Rectal smooth muscle tissue (tissue), 1 donor: ENCODE measurements at regions not wholly inside any gene's neighbourhood (a gene's known extent, or its start where the extent isn't known, plus 50 kb on each side); places are given as distances from the start of the nearest gene placed in this dataset.
"Not testable (repeated sequence)": the region's sequence is repeated elsewhere in the genome, so short reads cannot be mapped to it uniquely, and the experiment has no call there.

Source experiments
- H3K27ac ChIP-seq: one replicate; pipeline ENCODE4 v1.7.0; 2013; ENCODE audit warnings: low read depth, low read length, inconsistent platforms
- H3K27me3 ChIP-seq: one replicate; pipeline ENCODE4 v1.7.0; 2013; ENCODE audit warnings: low read length; ENCODE audit not compliant: control insufficient read depth, insufficient read depth
- H3K36me3 ChIP-seq: one replicate; pipeline ENCODE4 v1.7.0; 2013; ENCODE audit warnings: low read length; ENCODE audit not compliant: control insufficient read depth, insufficient read depth
- H3K4me1 ChIP-seq: one replicate; pipeline ENCODE4 v1.7.0; 2013; ENCODE audit warnings: low read length; ENCODE audit not compliant: control insufficient read depth, insufficient read depth
- H3K4me3 ChIP-seq: one replicate; pipeline ENCODE4 v1.7.0; 2013; ENCODE audit warnings: low read length
- H3K9ac ChIP-seq: one replicate; pipeline ENCODE4 v1.7.0; 2013; ENCODE audit warnings: low read length

- Histone ChIP-seq H3K27me3 (no peaks in the 10 kb centered on the region), H3K4me1 (no peaks in the 10 kb centered on the region), H3K9ac (no peak overlapping the region), H3K27ac (no peak overlapping the region), H3K4me3 (no peak overlapping the region), H3K36me3 (no peaks in the 10 kb centered on the region)
Measured at GRCh38 chr14:29016050-29016900, 249.7 kb downstream of the FOXG1 start.

- H3K27me3 ChIP-seq, H3K9ac ChIP-seq, H3K36me3 ChIP-seq, H3K4me1 ChIP-seq, H3K4me3 ChIP-seq, H3K27ac ChIP-seq: not testable (repeated sequence)
Measured at GRCh38 chr14:29023505-29023904, 256.9 kb downstream of the FOXG1 start.

GRCh38 chr14:29027441-29027840, 260.9 kb downstream of the FOXG1 start:
- not testable (repeated sequence) for H3K4me1 ChIP-seq, H3K36me3 ChIP-seq, H3K4me3 ChIP-seq, H3K27me3 ChIP-seq, H3K9ac ChIP-seq, H3K27ac ChIP-seq

- H3K27ac ChIP-seq, H3K36me3 ChIP-seq, H3K27me3 ChIP-seq, H3K4me1 ChIP-seq, H3K4me3 ChIP-seq, H3K9ac ChIP-seq: not testable (repeated sequence)
Measured at GRCh38 chr14:29027941-29028705, 261.5 kb downstream of the FOXG1 start.

- Histone ChIP-seq H3K27ac (no peak overlapping the region), H3K36me3 (no peaks in the 10 kb centered on the region), H3K9ac (no peak overlapping the region), H3K4me3 (no peak overlapping the region), H3K27me3 (no peaks in the 10 kb centered on the region), H3K4me1 (no peaks in the 10 kb centered on the region)
Measured at GRCh38 chr14:29028973-29029582, 262.5 kb downstream of the FOXG1 start.

- Histone ChIP-seq H3K27ac (no peak overlapping the region), H3K4me3 (no peak overlapping the region)
Measured at GRCh38 chr14:29030121-29030520, 263.5 kb downstream of the FOXG1 start.

GRCh38 chr14:29030970-29031369, 264.4 kb downstream of the FOXG1 start:
- Histone ChIP-seq H3K27me3 (no peaks in the 10 kb centered on the region), H3K4me3 (no peak overlapping the region), H3K9ac (no peak overlapping the region), H3K4me1 (no peaks in the 10 kb centered on the region), H3K36me3 (no peaks in the 10 kb centered on the region), H3K27ac (no peak overlapping the region)

More at GRCh38 chr14:29030121-29030520, 263.5 kb downstream of the FOXG1 start:
- H3K36me3 ChIP-seq, result no peaks in the 10 kb centered on the region
- no peak overlapping the region for H3K9ac ChIP-seq
- no peaks in the 10 kb centered on the region for H3K27me3 ChIP-seq
- no peaks in the 10 kb centered on the region for H3K4me1 ChIP-seq

GRCh38 chr14:29035134-29035533, 268.5 kb downstream of the FOXG1 start:
- Histone ChIP-seq H3K4me3 (no peak overlapping the region), H3K9ac (no peak overlapping the region), H3K4me1 (no peaks in the 10 kb centered on the region), H3K36me3 (no peaks in the 10 kb centered on the region), H3K27ac (no peak overlapping the region), H3K27me3 (no peaks in the 10 kb centered on the region)

GRCh38 chr14:29037411-29037810, 270.8 kb downstream of the FOXG1 start:
- H3K9ac ChIP-seq, result no peak overlapping the region
- H3K27me3 ChIP-seq, result no peaks in the 10 kb centered on the region
- no peak overlapping the region for H3K4me3 ChIP-seq
- H3K36me3 ChIP-seq, result no peaks in the 10 kb centered on the region
- H3K27ac ChIP-seq, result no peak overlapping the region
- no peaks in the 10 kb centered on the region for H3K4me1 ChIP-seq

GRCh38 chr14:29039171-29039570, 272.6 kb downstream of the FOXG1 start:
- H3K4me3 ChIP-seq, result no peak overlapping the region
- no peaks in the 10 kb centered on the region for H3K36me3 ChIP-seq
- H3K27ac ChIP-seq, result no peak overlapping the region
- no peaks in the 10 kb centered on the region for H3K27me3 ChIP-seq
- H3K4me1 ChIP-seq, result no peaks in the 10 kb centered on the region
- no peak overlapping the region for H3K9ac ChIP-seq

- H3K4me3 ChIP-seq, result no peak overlapping the region
- no peaks in the 10 kb centered on the region for H3K27me3 ChIP-seq
- no peaks in the 10 kb centered on the region for H3K4me1 ChIP-seq
- H3K27ac ChIP-seq, result no peak overlapping the region
- H3K36me3 ChIP-seq, result no peaks in the 10 kb centered on the region
- H3K9ac ChIP-seq, result no peak overlapping the region
Measured at GRCh38 chr14:29042551-29042950, 276.0 kb downstream of the FOXG1 start.

- Histone ChIP-seq H3K4me3 (no peak overlapping the region), H3K36me3 (no peaks in the 10 kb centered on the region), H3K9ac (no peak overlapping the region), H3K27ac (no peak overlapping the region), H3K27me3 (no peaks in the 10 kb centered on the region), H3K4me1 (no peaks in the 10 kb centered on the region)
Measured at GRCh38 chr14:29043737-29044136, 277.1 kb downstream of the FOXG1 start.
